Stimulated activated CD8-positive, alpha-beta memory T cell treated with anti-CD3 and anti-CD28 coated beads, Interleukin-12 subunit alpha, Interleukin-12 subunit beta, amount 100 ng/mL, for 1 hour (primary cell): ENCODE measurements at regions not wholly inside any gene's neighbourhood (a gene's known extent, or its start where the extent isn't known, plus 50 kb on each side); places are given as distances from the start of the nearest gene placed in this dataset.

Experiments
- DNase-seq: peaks from one replicate; pipeline ENCODE4 v3.0.0-alpha.2; 2020; ENCODE audit warnings: low read depth

DNA sequence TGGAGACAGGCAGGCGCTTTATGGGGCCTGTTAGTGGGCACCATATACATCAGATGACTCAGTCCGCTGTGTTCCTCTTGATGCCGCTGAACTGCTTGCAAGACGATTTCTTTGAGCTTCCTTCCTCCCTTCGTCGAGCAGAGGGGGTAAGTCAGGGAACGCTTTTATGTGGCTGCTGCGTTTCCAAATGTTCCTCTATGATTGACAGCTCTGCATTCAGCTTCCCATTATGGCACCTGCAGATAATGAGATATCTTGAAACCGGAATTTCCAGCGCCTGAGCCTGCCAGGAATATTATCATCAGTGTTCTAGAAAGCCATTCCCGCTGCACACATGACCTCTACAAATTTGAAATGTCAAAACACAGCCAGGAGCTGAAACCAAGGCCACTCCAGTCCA lies 257.0 kb downstream of the TSHZ3 start:
- no peak for DNase-seq

DNA sequence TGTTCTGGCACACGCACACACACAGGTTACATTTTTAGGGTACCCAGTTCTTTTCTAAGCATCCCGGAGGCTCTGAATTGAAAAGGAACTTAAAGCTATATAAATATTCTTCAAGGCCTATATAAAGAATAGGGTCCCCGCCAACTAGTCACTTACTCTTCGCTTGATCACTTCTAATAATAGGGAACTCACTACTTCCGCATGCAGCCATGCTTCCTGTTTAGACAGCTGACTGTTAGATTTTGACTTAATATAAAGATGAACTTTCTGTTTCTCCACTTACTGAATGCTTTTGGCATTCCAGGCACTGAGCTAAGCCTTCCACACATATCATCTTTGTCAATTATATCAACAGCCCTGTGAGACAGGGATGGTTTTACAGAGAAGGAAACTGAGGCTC lies 259.6 kb downstream of the TSHZ3 start:
- DNase-seq, result no peak

- DNase-seq, result no peak
These were observed 264.1 kb downstream of the TSHZ3 start for GRCh38 chr19:31085125-31085524.

- no peak for DNase-seq
These were observed 266.1 kb downstream of the TSHZ3 start for GRCh38 chr19:31083105-31083504.

GRCh38 chr19:31075146-31075655 lies 274.0 kb downstream of the TSHZ3 start:
- no peak for DNase-seq

DNA sequence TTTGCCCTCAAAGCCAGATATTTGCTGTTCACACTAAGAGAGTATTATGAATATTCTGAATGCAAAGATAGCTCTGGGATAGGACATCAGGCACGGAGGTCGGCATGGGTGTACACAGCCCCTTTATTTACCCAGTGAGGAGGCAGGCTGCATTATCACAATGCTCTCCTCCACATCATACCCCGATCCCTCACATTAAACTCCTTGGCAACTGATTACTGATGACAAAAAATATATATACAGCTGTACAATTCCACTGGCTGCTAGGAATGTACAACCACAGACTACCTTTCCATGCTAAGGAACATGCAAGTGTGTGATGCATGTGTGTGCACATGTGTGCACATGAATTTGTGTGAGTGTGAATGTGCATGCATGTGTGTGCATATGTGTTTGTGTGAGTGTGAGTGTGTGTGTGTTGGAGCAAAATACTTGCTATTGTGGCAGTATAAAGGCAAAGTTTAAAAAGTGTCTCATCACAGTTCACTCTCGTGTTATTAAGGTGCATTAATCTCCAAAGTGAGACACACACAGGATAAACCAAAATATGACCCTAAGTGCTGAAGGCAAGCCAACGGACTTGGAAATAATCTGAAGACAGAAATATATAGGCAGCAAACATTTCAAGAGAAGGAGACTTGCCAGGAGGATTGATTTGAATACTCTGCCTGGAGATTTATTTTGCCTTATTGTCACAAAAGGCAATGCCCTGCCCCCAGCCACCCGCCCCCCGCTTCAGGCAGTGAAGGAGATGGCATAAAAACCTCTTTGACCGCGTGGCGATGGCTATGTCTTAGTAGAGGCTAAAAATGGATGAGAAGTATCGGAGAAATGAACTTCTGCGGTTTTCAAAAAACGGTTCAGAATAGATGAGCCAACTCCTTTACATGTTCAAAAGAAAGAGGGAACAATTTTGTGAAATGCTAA lies 274.8 kb downstream of the TSHZ3 start:
- DNase-seq, result no peak

GRCh38 chr19:31073485-31074198 lies 275.6 kb downstream of the TSHZ3 start:
- DNase-seq, result no peak

- DNase-seq, result no peak
These were observed 276.8 kb downstream of the TSHZ3 start for GRCh38 chr19:31072451-31072850.

GRCh38 chr19:31071136-31071855 lies 277.9 kb downstream of the TSHZ3 start:
- no peak for DNase-seq

DNA sequence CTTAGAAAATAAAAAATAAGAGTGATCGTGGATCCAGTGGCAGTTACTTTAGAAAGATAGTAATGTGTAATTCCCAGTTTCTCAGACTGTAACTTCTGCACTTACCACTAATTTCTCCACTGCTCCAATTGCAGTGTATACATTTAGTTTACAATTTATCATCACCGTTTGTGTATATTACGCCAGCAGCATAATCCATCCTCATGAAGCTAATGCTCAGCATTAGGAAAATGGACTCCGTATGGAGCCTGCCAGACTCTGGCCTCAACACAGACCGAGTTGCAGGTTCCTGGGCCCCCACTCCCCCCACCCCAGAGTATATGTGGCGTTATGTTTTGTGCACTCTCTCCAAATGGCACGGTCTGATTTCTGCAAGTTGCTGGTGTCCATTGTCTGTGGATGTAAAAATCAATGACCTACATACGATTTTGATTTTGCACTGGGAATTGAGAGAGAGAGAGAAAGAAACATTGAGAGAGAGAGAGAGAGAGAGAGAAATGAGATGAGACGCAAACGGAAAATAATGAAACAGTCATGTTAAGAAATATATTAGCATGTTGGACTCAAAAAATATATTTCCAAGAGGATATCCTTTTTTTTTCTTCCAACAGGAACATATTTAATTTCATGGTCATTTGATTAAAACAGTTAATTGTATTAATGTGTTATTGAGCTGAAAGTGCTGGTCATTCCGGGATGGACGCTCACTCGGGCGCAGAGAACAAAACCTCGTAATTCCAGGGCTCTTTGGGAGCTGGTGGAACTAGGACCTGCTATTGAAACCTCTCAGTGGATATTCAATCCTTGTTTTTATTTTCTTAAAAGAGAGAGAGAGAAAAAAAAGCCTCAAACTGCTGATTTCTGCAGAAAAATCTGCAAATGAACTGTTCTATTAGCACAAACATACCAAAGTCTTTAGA lies 278.8 kb downstream of the TSHZ3 start:
- DNase-seq, result no peak

- no peak for DNase-seq
These were observed 281.0 kb downstream of the TSHZ3 start for GRCh38 chr19:31068268-31068667.

DNA sequence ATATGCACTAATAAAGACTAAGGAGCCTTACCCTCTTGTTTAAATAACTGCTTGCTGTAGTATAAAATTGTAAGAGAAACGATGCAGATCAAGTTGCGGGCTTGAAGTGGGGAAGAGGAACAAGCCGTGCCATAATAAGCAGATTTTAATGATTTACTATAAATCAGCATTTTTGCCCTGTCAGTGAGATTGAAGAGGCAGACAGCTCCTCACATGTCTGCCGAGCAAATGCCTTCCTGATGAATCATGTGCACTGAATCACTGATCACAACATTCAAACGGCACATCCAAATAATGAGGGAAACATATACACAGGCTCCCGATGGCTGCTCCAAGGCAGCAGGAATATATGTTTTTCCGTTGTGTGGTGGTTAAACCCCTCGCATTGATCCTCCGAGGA lies 282.9 kb downstream of the TSHZ3 start:
- DNase-seq, result no peak

DNA sequence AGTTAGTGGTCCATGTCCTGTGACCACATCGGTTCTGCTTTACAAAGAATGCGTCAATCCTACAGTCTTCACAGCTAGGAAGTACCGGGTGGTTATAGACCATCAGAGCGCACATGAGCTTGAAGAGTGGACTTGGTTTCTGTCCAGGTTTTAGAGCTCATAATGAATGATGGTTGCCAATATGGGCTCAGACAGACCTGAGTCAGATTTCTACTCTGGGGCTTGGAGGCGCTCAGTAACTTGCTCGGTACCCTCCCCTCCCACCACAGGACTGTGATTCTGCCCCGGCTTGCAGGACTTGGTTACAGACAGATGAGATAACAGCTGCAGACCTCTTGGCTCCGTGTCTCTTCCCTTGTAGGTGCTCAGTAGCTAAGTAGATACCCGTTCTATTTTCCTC lies 284.7 kb downstream of the TSHZ3 start:
- no peak for DNase-seq

DNA sequence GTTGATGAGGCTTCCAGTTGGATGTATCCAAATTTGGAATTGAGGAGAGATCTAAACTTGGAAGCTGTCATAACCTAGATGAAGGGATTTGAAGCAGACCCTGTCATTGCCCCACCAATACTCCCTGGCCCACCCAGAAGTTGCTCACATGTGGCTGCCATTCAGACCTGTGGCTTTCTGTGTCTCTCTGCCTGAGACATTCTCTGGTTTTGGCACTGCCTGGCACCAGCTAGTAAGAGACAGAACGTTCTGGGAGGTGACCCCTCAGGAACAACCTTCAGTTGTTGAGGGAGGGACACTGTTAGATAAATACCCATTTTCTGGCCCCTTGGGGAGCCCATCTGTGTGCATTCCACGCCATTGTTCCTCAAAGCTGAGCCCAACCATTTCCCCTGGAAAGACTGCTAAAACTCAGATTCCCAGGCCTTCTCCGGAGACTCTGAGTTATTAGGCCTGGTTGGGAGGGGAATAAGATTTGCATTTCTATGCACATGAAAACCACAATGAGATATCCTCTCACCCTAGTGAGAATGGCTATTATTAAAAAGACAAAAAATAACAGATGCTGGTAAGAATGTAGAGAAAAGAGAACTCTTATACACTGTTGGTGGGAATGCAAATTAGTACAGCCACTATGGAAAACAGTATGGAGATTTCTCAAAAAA lies 290.4 kb downstream of the TSHZ3 start:
- no peak for DNase-seq

GRCh38 chr19:31057476-31057875 lies 291.8 kb downstream of the TSHZ3 start:
- DNase-seq, result no peak

DNA sequence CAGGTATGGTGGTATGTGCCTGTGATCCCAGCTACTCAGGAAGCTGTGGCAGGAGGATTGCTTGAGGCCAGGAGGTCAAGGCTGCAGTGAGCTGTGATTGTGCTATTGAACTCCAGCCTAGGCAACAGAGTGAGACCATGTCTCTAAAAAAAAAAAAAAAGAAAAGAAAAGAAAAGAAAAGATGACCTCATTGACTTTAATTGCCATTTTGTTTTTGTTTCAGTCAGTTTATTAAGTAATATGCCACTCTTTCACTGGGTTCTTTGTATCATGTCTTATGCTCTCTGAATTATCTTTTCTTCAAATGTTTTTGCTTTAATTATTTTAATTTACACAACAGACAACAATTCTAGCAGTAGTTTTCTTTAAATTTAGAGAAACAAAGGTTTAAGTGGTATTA lies 293.8 kb downstream of the TSHZ3 start:
- DNase-seq, result no peak

GRCh38 chr19:31054430-31054829 lies 294.8 kb downstream of the TSHZ3 start:
- no peak for DNase-seq

DNA sequence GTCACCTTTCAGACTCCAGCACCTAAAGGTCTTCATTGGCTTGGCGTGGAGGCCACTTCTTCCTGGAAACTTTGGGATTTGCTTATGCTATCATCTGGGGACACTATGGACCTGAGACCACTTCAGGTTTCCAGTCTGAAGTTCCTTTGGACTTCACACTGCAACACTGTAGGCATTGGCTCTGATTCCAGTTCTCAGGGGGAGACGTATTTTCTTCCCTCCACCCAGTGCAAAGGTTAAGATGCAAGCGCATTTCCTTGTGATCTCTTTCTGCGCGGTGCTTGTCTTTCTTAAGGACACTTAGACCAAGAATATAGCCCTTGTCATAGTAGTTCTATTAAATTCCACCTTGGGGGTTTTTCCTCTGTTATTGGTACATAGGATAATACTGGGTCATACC lies 299.8 kb downstream of the TSHZ3 start:
- no peak for DNase-seq

GRCh38 chr19:31046024-31046423 lies 303.2 kb downstream of the TSHZ3 start:
- no peak for DNase-seq

DNA sequence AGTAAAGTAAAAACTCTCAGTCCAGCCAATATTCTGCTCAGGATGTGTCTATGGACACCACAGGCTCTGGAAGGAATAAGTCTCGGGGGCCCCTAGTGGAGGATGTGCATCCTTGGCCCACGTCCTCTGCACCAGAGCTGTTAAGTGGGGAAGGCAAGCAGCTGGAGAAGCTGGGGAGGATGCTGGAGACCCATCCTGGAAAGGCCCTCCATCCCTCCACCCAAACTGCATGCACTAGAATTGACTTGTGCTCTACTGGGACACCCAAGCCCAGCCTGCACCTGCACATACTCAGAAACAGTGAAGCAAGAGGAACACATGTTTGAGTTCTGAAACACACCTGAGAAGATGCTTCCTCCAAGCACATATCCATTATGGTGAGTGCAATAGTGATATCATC lies 307.8 kb downstream of the TSHZ3 start:
- no peak for DNase-seq

- no peak for DNase-seq
These were observed 310.1 kb downstream of the TSHZ3 start for GRCh38 chr19:31039151-31039550.
